ENCODE measurements at regions not wholly inside any gene's neighbourhood (a gene's known extent, or its start where the extent isn't known, plus 50 kb on each side); places are given as distances from the start of the nearest gene placed in this dataset.

- DNase-seq = no peak
Measured at GRCh38 chr16:85991425-85991824, 92.5 kb downstream of the IRF8 start.

DNA sequence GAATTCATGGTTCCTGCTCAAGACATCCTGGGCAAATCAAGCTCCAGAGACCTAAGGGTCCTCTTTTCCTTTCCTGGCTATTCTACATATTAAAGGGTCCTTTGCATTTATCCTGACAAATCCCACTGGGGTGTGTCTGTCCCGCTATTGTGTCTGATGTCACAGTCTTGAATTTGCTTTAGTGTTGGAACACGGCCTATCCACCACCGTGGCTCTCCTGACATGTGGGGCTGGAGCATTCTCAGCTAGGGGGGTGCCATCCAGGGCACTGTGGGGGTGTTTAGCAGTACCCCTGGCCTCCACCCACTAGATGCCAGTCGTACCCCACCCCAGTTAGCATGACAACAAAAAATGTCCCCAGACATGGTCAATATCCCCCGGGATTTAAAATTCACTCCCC, 92.9 kb downstream of the IRF8 start:
- DNase-seq = no peak

DNA sequence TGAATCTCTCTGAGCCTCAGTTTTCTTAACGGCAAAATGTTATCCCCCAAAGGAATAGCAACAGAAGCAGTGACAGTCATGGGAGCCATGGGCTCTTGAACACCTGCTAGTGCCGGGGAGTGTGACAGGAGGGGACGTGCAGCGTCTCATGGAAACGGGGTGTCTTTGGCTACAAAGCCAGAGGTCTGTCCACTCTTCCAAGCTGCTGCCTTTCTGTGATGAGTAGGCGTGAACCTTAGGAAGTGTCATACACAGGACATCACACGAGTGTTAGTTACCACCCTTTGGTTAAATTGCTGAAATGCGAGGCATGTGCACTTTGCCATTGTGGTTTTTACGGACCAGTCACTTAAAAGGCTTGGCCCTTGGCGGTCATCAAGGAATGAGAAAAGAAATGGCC, 93.4 kb downstream of the IRF8 start:
- DNase-seq = no peak

DNA sequence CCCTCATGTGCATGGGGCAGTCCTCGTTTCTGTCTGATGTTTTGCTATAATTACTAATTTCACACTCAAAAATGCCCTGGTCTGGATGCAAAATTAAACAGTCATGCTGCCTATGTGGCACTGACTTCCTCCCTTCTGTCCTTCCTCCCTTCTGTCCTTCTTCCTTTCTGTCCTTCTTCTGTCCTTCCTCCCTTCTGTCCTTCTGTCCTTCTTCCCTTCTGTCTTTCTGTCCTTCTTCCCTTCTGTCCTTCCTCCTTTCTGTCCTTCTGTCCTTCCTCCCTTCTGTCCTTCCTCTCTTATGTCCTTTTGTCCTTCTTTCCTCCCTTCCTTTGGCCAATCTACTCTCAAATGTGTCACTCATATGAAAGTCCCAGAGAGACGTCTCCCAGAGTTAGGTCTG, 93.8 kb downstream of the IRF8 start:
- no peak for DNase-seq

DNA sequence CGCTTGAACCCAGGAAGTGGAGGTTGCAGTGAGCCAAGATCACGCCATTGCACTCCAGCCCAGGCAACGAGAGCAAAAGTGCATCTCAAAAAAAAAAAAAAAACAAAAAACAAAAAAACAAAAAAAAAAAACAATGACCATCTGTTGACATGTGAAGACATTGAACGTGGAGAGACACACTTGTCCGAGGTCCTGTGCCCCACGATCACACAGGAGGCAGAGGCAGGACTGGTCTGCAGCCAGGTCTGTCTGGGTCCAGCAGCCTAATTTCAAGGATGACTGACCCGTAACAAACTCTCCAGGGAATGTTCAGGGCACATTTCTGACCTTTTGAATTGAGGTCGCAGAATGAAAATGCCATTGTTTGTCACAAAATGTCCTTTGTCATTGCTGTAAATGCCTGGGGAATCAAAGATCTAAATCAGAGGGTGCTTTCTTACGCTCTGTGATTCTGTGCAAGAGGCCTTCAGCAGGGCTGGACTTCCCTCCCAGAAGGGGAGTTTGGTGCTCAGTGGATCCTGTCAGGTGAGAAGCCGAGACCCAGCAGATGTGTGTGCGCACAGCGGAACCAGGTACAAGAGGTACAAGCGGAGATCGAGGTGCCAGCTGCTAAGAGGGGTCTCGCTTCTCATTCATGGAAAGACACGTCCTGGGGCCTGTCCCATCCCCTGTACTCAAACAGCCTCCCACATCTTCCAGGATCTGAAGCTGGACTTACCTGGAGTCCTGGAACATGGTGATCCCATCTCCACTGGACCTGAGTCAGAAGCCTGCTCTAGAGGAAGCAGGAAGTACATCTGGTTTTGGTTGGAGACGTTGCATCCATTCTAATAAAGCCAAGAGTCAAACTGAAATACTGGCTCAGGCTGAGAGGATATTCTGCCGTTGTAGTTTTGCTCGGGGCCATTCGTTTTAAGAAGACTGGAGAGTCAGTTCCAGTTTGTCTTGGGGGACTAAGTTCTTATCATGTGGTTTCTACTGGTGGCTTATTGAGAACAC, 95.8 kb downstream of the IRF8 start:
- DNase-seq = no peak

GRCh38 chr16:85995541-85996423, 96.8 kb downstream of the IRF8 start:
- DNase-seq = peak in 1 of 2 experiments; percentile 52

DNA sequence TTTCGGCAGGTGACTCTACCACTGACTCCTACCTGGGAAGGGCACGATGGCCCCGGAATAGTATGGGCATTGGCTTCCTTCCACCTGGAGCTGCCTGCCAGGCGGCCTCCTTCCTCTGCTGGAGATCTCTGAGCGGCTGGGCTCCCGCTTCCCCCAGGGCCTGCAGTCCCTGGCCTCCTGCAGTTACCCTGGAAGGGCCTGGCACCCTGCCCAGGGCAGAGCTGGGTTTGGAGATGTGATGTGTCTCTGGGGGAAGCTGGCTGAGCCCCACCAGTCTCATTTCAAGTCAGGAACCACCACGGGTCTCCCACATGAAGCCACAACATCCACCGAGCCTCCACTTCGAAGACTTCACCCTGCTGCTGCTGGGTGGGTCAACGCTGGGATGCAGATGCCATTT, 97.9 kb downstream of the IRF8 start:
- DNase-seq = peak in 1 of 2 experiments; percentile 25

DNA sequence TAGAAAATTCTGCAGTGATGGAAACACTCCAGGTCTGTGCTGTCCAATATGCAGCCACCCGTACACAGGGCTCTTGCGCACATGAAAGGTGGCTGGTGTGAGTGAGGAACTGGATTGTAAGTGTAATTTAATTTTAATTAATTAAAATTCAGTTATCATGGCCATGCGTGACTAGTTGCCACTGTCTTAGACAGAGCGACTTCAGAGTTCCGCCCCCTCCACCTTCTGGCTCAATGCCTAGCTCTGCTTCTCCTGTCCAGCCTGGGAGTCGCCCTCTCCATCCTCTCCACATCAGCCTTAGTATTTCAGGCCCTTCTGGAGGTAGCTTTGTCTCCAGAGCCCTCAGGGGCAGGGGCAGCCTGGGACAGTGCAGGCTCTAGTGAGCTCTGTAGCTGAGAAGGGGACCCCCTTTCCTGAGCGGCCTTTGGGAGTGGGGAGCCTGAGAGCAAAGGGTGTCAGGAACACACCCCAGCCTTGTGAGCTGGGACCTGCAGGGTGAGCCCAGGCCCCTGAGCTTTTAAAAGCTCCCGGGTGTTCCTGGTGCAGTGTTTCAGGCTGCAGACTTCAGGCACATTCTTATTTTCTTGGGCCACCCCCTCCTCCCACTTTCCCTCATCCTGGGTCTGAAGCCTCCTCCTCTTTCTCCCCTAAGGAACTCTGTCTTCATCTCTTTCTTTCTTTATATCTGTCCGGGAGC, 99.4 kb downstream of the IRF8 start:
- no peak for DNase-seq

- DNase-seq = peak in 1 of 2 experiments; percentile 50
Measured at GRCh38 chr16:85998868-85999729, 100.1 kb downstream of the IRF8 start.

DNA sequence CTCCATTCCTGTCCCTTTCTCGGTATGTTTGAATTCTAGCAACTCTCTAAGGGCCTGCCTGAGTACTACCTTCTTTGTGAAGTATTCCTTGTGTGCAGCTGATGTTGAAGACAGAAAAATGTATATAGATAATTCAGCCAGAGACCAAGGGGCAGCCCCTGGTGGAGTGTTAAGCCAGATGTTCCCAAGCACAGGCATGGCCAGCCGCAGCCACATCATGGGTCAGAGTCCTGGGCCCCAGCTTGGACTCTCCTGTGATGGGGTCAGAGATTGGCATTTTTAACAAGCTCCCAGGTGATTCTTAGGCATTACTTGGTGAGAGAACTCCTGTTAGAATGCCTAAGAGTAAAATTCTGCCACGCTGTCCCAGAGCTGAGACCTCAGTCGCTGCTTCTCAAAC, 100.8 kb downstream of the IRF8 start:
- no peak for DNase-seq

DNA sequence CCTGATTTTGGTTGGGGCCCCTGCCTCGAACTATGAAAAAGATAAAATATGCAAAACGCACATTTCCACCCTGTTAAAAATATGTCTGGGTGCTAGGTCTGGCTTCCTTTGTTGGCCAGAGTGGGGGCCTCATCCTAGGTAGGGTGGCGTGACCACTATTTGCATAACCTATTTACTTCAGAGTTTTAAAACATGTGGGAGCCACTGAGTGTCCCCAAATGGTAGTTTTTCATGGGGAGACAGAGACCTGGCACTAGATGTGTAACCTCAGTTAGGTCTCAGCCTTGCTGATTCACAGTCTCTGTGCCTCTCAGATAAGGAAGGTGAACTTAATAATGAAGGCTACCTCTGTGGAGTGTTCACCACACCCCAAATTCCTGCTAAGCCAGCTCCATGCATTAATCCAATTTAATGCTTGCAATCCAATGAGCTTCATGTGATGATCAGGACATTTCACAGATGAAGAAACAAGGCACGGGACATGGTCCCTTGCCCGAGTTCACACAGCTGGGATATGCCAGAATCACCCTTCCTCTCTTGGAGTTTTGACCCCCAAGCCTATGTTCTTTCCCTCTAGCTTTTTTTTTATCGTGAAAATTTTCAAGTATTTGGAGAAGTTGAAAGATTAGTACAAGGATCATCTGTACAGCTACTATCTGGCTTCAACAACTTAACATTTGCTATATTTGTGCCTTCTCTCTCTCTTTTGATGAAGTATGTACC, 103.4 kb downstream of the IRF8 start:
- no peak for DNase-seq

DNA sequence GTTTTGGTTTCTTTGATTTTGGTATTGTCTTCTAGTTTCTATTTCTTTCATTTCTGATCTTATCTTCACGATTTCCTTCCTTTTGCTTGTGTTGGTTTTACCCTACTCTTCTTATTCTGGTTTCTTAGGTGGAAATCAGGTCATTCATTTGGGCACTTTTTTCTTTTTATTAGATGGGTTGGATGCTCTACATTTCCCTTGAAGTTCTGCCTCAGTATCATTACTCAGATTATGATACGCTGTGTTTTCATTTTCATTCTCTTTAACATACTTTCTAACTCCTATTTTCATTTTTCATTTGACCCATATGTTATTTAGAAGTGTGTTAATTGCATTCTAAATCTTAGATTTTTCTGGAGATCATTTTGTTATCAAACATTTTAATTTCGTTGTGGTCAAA, 108.6 kb downstream of the IRF8 start:
- DNase-seq = no peak

DNA sequence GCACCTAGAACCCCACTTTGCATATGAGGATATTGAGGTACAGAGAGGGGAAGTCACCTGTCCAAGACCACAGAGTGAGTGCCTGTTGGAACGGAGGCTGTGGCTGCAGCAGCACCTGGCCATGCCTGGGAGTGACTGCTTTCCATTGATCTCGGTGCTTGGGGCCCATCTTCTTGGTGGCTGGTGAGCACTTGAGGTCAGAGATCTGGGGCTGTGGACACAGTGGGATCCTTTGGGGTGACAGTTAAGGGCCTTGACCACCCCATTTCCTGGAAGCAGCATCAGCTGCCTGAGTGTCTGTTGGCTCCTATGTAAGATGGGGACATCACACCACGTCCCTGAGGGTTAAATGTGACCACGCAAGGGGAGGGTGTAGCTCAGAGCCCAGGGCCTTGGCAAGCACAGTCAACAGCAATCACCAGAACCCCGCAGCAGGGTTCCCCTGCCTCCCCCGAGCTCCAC, 111.7 kb downstream of the IRF8 start:
- DNase-seq = no peak

GRCh38 chr16:86011532-86011931, 112.6 kb downstream of the IRF8 start:
- DNase-seq = no peak

DNA sequence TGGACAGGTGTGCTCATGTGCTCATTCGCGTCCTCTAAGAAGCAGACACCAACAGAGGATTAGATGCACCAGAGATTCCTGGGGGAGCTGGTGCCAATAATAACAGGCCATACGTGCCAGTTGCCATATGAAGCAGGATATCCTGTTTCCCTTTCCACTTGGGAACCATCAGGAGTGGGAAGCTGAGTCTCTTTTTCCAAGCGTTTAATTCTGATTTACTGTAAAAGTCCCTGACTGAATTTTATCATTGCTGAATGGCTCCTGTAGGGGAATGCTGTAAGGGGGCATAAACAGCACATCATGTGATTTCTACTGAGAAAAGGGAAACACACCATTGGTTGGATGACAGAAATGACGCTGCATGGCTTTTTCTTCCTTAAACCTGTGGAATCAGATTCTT, 113.3 kb downstream of the IRF8 start:
- DNase-seq = no peak

GRCh38 chr16:86013867-86014266, 114.9 kb downstream of the IRF8 start:
- DNase-seq = no peak

- no peak for DNase-seq
Measured at GRCh38 chr16:86015606-86016005, 116.6 kb downstream of the IRF8 start.

- peak; percentile 60 to 63 for DNase-seq
Measured at GRCh38 chr16:86016201-86016965, 117.4 kb downstream of the IRF8 start.

DNA sequence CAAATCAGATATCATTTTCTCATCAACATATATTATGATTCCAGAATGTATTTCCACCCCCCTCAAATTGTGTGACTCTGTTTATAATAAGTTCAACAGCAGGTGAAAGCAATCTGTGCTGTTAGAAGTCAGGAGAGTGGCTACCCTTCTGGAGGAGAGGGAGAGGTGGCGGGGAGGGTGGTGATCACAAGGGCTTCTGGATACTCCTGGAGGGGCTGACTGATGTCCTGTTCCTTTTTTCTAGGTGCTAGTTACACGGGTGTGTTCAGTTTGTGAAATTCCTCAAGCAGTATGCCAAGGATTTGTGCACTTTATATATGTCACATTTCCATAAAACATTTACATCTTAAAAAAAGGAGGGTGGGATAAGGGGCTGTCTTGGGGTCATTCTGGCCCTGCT, 119.1 kb downstream of the IRF8 start:
- DNase-seq = no peak

DNA sequence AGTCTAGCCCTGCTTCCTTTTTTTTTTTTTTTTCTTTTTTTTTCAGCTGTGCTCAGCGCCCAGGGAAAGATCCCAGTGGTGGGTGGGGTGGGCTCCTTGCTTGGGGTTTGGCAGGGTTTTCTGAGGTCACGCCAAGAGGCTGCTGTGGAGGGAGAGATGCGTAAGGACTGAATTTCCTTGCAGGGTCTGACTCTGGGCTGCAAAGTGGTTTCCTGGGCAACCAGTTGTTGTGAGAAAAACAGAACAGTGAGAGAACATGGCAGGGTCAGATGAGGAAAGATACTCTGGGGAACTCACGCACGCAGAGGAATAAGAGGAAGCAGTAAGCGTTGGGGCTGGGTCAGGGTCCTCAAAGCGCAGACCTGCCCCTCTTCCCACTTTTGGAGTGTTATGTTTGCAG, 119.5 kb downstream of the IRF8 start:
- no peak for DNase-seq

Measured in activated T-cell treated with anti-CD3 and anti-CD28 coated beads, Interleukin-2, amount 50 U/mL, for 48 hours (primary cell).